Upper lobe of right lung (tissue), 1 donor: ENCODE measurements at regions not wholly inside any gene's neighbourhood (a gene's known extent, or its start where the extent isn't known, plus 50 kb on each side); places are given as distances from the start of the nearest gene placed in this dataset.

ENCODE experiments used
- ATAC-seq: fragments of 200-7000 bp; cut with Tn5 transposase; one replicate; pipeline ENCODE4 v1.9.1; 2020; ENCODE audit warnings: mild to moderate bottlenecking, moderate library complexity
- DNase-seq: peaks from one replicate; pipeline ENCODE4 v3.0.0-alpha.2; 2020
- H3K27ac ChIP-seq: fragments of 200-600 bp; one replicate; pipeline ENCODE4 v1.8.0; 2022
- H3K27me3 ChIP-seq: fragments of 200-600 bp; one replicate; pipeline ENCODE4 v1.8.0; 2022; ENCODE audit warnings: mild to moderate bottlenecking
- H3K36me3 ChIP-seq: fragments of 200-600 bp; one replicate; pipeline ENCODE4 v1.8.0; 2022
- H3K4me1 ChIP-seq: fragments of 200-600 bp; one replicate; pipeline ENCODE4 v1.8.0; 2022
- H3K4me3 ChIP-seq: fragments of 200-600 bp; one replicate; pipeline ENCODE4 v1.8.0; 2022; ENCODE audit warnings: mild to moderate bottlenecking
- H3K9me3 ChIP-seq: fragments of 200-600 bp; one replicate; pipeline ENCODE4 v1.8.0; 2022
- intact Hi-C: fragments of 100-400 bp; cut with DNase I; formaldehyde crosslinking; loops from one replicate; pipeline ENCODE4 v1.11.0; 2022
- TF ChIP-seq, protein P1 (sequence below): fragments of 200-600 bp; IDR thresholded peaks from one replicate; pipeline ENCODE4 v1.8.0; 2022; ENCODE audit warnings: antibody characterized with exemption
- donor health status: DM: no; HTN: yes; CAD: no; lungs with severe emphysema.

DNA sequence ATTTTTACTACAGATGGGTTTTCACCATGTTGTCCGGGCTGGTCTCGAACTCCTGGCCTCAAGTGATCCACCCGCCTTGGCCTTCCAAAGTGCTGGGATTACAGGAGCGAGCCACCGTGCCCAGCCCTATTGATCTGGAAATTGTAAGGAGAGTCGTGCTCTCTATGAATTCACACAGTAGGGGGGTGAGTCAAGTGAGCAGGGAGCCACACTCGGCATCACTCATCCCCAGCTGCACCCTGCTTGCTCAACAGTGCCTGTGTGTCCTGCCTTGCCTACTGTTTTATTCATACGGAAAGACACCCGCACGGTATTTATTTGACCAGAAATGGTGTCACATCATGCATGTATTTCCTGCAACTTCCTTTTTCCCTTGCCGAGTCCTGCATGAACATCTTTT lies 157.2 kb upstream of the FOXF1 start:
- no peak for ATAC-seq
- H3K4me3 ChIP-seq, result no peak overlapping the region
- no peaks in the 10 kb centered on the region for H3K36me3 ChIP-seq
- intact Hi-C loops, result no loop called here
- TF ChIP-seq, protein P1, sequence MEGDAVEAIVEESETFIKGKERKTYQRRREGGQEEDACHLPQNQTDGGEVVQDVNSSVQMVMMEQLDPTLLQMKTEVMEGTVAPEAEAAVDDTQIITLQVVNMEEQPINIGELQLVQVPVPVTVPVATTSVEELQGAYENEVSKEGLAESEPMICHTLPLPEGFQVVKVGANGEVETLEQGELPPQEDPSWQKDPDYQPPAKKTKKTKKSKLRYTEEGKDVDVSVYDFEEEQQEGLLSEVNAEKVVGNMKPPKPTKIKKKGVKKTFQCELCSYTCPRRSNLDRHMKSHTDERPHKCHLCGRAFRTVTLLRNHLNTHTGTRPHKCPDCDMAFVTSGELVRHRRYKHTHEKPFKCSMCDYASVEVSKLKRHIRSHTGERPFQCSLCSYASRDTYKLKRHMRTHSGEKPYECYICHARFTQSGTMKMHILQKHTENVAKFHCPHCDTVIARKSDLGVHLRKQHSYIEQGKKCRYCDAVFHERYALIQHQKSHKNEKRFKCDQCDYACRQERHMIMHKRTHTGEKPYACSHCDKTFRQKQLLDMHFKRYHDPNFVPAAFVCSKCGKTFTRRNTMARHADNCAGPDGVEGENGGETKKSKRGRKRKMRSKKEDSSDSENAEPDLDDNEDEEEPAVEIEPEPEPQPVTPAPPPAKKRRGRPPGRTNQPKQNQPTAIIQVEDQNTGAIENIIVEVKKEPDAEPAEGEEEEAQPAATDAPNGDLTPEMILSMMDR, result no peak
- no peak for DNase-seq
- no peaks in the 10 kb centered on the region for H3K4me1 ChIP-seq
- no peaks in the 10 kb centered on the region for H3K9me3 ChIP-seq
- H3K27ac ChIP-seq, result no peak overlapping the region
- peaks cover 6% of the 10 kb centered on the region for H3K27me3 ChIP-seq

DNA sequence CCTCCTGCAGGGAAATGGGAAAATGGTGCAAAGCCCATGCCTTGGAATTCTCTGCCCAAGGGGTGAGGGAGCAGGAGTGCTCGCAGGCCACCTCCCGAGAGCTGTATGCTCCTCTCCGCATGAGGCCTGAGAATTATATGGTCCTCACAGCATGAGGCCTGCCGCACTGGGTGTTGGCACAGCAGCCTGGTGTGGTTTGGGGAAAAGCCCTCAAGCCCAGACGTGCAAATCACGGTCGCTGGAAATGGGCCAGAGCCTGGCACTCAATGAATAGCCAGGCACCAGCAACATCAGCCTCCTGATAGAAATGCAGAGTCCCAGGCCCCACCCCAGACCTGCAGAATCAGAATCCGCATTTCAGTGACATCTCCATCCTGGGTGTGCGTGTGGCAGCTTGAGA lies 156.4 kb upstream of the FOXF1 start:
- intact Hi-C loops, result no loop called here
- Histone ChIP-seq H3K36me3 (no peaks in the 10 kb centered on the region), H3K4me3 (no peak overlapping the region), H3K9me3 (no peaks in the 10 kb centered on the region), H3K27ac (no peak overlapping the region), H3K27me3 (peaks cover 6% of the 10 kb centered on the region), H3K4me1 (no peaks in the 10 kb centered on the region)
- ATAC-seq, result no peak
- TF ChIP-seq, protein P1, result no peak
- DNase-seq, result no peak

DNA sequence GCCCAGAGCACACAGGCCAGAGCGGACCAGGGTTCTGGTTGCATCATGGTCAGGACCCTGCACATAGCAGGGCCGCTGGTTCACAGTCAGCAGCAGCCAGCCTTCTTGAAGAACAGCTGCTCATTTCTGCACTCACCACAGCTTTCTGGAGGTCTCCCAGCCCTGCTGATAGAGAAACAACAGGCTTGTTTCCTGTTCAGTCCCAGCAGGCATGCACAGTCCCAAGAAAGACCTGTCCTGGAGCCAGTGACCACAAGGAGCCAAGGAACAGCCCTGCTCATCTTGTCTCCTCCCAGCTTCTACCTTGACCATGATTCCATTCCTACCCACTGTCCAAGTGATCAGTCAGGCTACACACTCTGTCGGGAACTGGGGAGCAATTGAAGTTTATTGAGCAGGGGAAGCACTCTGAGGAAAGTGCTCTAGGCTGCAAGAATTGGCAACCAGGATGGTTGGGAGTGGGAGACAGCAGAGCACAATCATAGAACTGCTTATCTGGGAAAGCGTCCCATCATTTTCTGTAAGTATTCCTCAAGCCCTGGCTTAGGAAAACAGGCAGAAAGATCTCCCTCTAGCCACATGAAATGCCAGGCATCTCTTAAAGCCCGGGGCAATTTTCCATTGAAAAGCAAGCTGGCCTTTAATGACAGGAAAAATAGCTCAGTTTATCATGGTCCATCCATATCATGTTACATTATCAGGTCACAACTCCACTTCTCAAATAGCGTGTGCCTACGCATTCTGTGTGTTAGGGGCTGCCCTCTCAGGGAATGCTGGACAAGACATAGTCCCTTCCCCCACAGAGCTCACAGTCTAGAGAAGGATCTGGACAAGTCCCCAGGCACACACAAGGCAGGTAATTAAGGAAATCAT lies 155.4 kb upstream of the FOXF1 start:
- no peak for ATAC-seq
- TF ChIP-seq, protein P1, result no peak
- H3K9me3 ChIP-seq, result no peaks in the 10 kb centered on the region
- H3K4me3 ChIP-seq, result no peak overlapping the region
- no peak for DNase-seq
- peaks cover 6% of the 10 kb centered on the region for H3K27me3 ChIP-seq
- no peaks in the 10 kb centered on the region for H3K36me3 ChIP-seq
- intact Hi-C loops, result no loop called here
- no peak overlapping the region for H3K27ac ChIP-seq
- no peaks in the 10 kb centered on the region for H3K4me1 ChIP-seq

DNA sequence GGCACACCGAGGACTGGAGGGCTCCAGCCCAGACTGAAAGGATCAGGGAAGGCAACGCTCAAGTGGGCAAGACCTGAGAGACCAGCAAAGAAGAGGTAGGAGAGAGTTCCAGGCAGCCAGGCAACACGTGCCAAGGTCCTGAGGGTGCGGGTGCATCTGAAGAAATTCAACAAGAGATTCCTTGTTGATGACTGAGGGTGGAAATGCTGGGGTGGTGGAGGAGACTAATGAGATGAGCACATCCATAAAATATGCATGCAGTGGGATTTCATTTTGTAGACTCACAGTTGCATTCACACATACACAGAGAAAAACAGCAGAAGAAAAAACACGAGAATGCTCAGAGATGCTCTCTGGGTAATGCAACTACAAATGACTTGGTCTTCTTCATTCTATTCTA lies 154.8 kb upstream of the FOXF1 start:
- Histone ChIP-seq H3K4me3 (no peak overlapping the region), H3K27me3 (peaks cover 6% of the 10 kb centered on the region), H3K4me1 (no peaks in the 10 kb centered on the region), H3K36me3 (no peaks in the 10 kb centered on the region), H3K27ac (no peak overlapping the region), H3K9me3 (no peaks in the 10 kb centered on the region)
- TF ChIP-seq, protein P1, result no peak
- intact Hi-C loops, result no loop called here
- ATAC-seq (no peak), DNase-seq (no peak)

DNA sequence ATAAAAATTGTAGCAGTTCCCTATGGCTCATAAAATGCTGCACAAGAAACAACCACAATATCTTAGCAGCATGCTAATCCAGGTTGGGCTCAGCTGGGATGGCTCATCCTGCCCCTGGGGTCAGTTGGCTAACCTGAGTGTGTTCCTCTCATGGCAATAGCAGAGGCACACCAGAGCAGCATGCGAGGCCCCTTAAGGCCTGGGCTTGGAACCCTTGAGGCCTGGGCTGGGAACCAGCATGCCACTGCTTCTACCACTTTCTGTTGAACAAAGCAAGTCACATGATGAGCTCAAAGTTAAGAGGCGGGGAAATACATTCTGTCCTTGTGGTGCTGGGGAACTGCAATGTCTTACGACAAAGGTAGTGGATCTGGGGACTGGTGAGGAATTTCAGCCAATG lies 154.4 kb upstream of the FOXF1 start:
- no peak for ATAC-seq
- no peak overlapping the region for H3K4me3 ChIP-seq
- intact Hi-C loops, result no loop called here
- H3K27me3 ChIP-seq, result peaks cover 2% of the 10 kb centered on the region
- H3K27ac ChIP-seq, result no peak overlapping the region
- DNase-seq, result no peak
- TF ChIP-seq, protein P1, result no peak
- H3K4me1 ChIP-seq, result no peaks in the 10 kb centered on the region
- no peaks in the 10 kb centered on the region for H3K36me3 ChIP-seq
- H3K9me3 ChIP-seq, result no peaks in the 10 kb centered on the region

DNA sequence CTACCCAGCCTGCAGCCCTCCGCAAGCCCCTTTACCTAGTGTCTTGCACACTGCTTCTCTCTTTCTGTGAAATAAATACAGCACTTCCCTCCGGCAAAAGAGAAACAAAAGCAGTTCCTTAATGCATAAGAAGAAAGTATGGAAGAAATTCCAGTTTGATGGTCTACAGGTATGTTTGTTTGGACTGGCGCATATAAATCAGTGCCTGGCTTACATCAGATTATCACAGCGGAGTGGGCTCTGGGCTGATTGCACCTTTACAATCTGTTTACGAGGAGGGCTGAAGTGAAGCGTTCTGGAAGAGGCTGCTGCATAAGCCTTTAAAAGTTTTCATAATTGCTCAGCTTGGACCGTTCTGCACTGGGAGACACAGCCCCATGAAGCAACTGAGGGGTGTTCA lies 153.5 kb upstream of the FOXF1 start:
- Histone ChIP-seq H3K36me3 (no peaks in the 10 kb centered on the region), H3K4me3 (no peak overlapping the region), H3K4me1 (no peaks in the 10 kb centered on the region), H3K9me3 (no peaks in the 10 kb centered on the region), H3K27ac (no peak overlapping the region), H3K27me3 (peaks cover 7% of the 10 kb centered on the region)
- intact Hi-C loops, result no loop called here
- ATAC-seq (no peak), DNase-seq (no peak)
- TF ChIP-seq, protein P1, result no peak
